Activated CD8-positive, alpha-beta memory T cell treated with anti-CD3 and anti-CD28 coated beads for 4 hours (primary cell): ENCODE measurements at regions not wholly inside any gene's neighbourhood (a gene's known extent, or its start where the extent isn't known, plus 50 kb on each side); places are given as distances from the start of the nearest gene placed in this dataset.
"Not testable (repeated sequence)": the region's sequence is repeated elsewhere in the genome, so short reads cannot be mapped to it uniquely, and the experiment has no call there.

Experiments used
- DNase-seq, 2 donors: peaks; one replicate each; pipeline ENCODE4 v3.0.0-alpha.2; 2020; ENCODE audit warnings: low read depth in 2 of 2

GRCh38 chr22:23460517-23461031, 119.5 kb downstream of the IGLL1 start:
- not testable (repeated sequence) for DNase-seq

DNA sequence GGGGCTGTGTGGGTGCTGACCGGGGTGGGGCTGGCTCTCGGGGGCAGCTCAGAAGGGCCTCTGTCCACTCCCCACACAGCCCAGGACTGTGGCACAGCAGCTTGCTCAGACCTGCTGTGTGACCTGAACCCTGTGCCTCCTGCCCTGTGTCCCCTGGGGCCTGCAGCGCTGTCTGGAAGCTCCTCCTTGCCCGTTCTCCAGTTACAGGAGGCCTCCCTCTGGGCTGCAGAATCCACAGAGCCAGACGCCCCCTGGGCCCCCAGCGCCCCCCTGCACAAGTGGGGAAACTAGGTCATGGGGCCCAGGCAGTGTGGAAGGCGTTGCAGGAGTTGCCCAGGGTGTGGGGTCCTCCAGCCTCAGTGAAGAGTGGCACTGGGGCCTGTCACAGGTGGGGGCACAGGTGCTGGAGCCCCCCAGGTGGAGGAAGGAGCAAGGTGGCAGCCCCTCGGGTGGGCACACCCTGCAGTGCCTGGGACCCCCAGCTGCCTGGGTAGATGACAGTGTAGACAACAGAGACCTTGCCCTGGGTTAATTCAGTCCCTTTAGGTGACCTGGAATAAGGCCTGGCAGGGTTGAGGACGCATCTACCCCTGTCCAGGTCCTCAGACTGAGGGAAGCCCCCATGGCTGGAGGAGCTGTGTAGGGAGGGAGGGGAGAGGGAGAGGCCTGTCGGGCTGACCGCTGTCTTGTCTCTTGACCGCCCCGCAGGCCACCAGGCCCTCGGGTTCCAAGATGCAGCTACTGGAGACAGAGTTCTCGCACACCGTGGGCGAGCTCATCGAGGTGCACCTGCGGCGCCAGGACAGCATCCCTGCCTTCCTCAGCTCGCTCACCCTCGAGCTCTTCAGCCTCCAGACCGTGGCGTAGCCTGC, 120.2 kb downstream of the IGLL1 start:
- DNase-seq, result not testable (repeated sequence)

DNA sequence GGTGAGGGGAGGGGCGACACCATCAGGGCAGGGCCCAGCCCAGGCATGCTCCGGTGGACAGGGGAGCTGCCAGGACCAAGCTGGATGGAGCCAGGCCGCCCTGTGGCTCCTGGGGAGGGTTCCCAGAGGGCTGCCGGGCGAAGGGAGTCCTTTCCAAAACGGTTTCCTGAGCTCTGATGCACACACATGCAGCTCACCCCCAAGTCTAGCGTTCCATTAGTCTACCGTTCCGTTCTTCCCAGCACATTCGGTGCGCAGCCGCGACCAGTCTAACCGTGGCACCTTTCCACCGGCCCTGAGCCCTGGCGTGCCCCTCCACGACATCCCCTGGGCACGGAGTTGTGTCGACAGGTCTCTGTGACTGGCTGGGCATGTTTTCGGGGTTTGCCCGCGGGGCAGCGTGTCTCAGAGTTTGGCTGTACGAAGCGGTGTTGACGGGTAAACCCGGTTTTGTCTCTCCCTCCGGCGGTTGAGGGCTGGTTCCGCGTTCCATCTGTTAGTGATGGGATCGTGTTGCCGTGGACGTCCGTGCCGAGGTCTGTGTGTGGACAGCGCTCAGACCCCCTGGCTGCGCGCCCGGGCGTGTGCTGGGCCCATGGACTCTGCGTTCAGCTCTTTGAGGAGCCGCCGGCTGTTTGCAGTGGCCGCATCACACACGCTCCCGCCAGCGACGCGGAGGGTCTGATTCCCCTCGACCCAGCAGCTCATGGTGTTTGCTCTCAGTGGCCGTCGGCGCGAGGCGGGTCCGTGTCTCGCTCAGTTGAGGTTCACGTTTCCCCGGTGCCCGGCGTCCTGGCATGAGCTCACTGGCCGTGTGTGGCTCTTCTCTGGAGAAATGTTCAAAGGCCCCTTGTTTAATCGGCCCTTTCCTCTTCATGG, 121.2 kb downstream of the IGLL1 start:
- DNase-seq, result no peak

- no peak for DNase-seq
Measured at GRCh38 chr22:23457380-23457985, 122.6 kb downstream of the IGLL1 start.

- DNase-seq, result not testable (repeated sequence)
Measured at GRCh38 chr22:23456666-23457379, 123.3 kb downstream of the IGLL1 start.

GRCh38 chr22:23454345-23454744, 125.7 kb downstream of the IGLL1 start:
- not testable (repeated sequence) for DNase-seq

GRCh38 chr22:23453277-23453676, 126.8 kb downstream of the IGLL1 start:
- no peak for DNase-seq

- DNase-seq, result no peak
Measured at GRCh38 chr22:23452231-23453010, 127.7 kb downstream of the IGLL1 start.

GRCh38 chr22:23451452-23452230, 128.4 kb downstream of the IGLL1 start:
- DNase-seq, result not testable (repeated sequence)

DNA sequence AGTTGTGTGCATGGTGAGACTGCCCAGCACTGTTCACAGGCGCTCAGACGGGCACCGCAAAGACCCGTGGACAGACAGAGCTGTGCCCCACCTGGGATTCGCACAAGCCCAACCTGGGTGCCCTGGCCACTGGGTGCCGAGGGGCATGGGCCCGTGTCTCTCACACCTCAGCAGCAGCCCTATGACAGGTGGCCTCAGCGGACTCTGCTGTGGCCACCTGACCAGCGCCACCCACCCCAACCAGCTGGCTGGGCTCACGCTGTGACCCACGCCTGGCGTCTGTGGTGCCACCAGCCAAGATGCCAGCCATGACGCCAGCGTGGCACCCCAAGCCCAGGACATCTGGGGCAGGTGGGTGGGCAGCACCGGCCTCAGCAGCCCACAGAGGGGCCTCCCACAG, 129.3 kb downstream of the IGLL1 start:
- not testable (repeated sequence) for DNase-seq

GRCh38 chr22:23450434-23450795, 129.7 kb downstream of the IGLL1 start:
- no peak for DNase-seq

GRCh38 chr22:23449748-23450433, 130.2 kb downstream of the IGLL1 start:
- not testable (repeated sequence) for DNase-seq

GRCh38 chr22:23448499-23449288, 131.4 kb downstream of the IGLL1 start:
- not testable (repeated sequence) for DNase-seq

DNA sequence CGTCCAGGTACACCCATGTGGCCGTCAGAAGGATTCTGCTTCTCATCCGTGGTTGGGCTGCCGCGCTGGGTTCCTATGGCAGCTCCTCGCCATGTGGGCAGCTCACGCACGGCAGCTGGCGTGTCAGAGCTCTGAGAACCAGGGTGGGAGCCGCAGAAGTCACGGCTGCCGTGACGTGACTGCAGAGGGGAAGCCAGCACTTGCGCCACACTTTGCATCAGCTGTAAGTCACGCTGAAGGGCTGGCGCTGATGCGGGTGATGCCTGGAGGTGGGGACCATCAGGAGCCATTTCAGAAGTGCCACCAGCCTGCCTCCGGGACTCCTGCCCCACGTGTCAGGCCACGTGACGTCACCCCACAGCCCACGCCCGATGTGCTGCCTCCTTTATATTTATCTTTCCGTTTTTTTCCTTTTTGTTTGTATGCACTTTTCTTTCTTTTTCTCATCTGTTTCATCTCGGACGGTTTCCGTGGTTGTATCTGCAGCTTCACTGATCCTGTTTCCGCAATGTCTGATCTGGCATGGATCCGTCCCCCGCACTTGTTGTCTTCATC, 133.2 kb downstream of the IGLL1 start:
- no peak for DNase-seq

- not testable (repeated sequence) for DNase-seq
Measured at GRCh38 chr22:23446194-23446593, 133.9 kb downstream of the IGLL1 start.

DNA sequence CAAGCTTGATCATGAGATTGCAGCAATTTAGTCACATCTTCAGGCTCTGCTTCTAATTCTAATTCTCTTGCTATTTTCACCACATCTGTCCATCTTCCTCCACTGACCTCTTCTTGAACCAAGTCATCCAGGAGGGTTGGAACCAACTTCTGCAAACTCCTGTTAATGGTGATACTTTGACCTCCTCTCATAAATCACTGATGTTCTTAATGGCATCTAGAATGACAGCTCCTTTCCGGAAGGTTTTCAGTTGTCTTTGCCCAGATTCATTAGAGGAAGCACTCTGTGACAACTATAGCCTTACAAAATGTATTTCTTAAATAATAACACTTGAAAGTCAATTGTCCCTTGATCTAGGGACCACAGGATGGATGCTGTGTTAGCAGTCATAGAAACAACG, 136.2 kb downstream of the IGLL1 start:
- not testable (repeated sequence) for DNase-seq

GRCh38 chr22:23439581-23439980, 140.5 kb downstream of the IGLL1 start:
- not testable (repeated sequence) for DNase-seq

GRCh38 chr22:23438216-23438615, 141.9 kb downstream of the IGLL1 start:
- DNase-seq, result no peak
